ENCODE measurements at regions not wholly inside any gene's neighbourhood (a gene's known extent, or its start where the extent isn't known, plus 50 kb on each side); places are given as distances from the start of the nearest gene placed in this dataset.
"Not testable (repeated sequence)": the region's sequence is repeated elsewhere in the genome, so short reads cannot be mapped to it uniquely, and the experiment has no call there.

GRCh38 chr17:71845337-71845736, 275.5 kb upstream of the SOX9 start:
- DNase-seq, result no peak

GRCh38 chr17:71846561-71847110, 274.2 kb upstream of the SOX9 start:
- no peak for DNase-seq

DNA sequence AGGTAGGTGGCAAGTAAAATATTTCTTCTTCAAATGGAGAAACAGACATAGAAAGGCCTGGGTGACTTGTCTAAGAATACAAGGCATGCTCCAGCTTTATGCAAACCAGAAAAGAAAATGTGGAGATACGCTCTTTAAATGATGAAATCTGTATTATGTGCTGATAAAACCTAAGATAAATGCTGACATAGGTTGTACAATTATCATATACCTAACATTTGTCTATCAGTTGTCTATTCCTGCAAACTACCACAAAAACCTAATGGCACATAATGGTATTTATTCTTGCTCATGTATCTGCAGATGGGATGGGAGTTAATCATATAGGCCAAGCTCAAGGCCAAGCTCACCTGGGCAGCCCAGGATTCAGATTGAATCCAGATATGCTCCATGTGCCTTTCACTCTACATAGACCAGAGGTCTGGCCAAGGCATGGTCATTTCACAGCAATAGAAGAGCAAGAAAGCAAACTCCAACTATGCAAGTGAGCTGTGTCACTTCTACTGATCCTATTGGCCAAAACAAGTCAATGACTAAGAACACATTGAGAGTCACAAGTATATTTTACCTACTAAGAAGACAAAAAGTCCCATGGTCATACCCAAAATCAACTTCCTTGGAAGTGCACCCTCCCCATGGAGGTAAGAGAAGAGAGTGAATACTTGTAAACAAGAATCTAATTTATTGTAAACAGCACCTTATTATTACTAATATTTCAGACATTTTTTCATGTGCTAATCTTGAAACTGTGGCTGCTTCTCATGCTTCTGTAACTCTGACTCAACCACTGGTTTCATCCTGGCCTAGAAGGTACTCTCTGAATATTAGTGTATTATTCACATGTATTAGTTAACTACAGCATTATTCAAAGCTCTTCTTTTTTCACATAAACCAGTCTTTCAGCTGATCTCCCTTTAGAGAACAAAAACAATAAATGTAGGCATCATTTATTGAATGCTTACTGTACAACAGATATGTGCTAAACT, 270.7 kb upstream of the SOX9 start:
- no peak for DNase-seq

DNA sequence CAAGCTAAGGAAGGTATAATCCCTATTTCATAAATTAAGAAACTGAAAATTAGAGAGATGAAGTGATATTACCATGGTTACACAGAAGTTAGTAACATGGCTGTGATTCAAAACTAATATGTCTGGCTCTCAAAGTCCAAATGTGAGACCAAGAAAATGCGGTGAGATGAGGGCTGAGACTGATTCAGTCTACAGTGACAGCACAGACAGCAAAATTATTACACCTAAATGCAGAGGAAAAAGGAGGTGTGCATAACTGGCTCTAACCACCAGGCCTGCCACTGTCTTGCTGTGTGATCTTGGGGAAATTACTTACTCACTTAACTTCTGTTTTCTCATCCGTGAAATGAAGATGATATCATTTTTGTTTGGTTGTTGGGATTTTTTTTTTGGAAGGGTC, 270.0 kb upstream of the SOX9 start:
- no peak for DNase-seq

DNA sequence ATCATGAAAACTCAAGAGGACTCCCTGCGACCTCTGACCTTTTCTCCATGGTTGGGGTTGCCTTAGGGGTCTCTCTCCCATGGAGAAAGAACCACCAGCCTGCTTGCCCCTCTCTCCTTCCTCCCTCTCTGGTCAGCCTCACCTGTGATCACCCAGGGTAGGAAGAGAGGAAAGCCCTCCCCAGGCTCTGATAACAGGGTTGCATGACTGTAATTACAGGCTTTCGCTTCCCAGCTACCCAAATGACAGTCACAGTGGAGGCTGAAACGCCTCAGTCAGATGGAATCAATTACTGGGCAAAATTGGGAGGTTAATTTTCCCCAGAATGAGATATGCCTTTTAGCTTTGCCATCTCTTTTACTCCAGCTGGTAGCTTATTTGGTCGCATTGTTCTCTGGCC, 265.8 kb upstream of the SOX9 start:
- no peak for DNase-seq

- DNase-seq, result no peak
Observed at GRCh38 chr17:71864755-71865154, 256.1 kb upstream of the SOX9 start.

- no peak for DNase-seq
Observed at GRCh38 chr17:71866095-71866494, 254.7 kb upstream of the SOX9 start.

DNA sequence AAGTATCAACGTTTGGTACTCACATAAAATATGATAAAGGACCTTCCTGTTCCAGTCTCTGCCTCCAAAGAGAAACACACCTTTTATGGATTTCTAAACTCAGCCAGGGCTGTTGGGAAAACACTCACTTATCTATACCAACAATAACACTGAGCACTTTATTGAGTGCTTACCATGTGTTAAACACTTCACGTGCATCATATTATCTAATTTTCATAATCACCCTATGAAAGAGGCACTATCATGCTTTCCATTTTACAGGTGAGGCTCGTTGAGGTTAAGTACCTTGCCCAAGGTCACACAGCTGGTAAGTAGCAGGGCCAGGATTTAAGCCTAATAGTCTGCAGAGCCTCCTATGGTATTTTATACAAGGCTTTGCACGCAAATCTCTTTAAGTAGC, 251.5 kb upstream of the SOX9 start:
- no peak for DNase-seq

DNA sequence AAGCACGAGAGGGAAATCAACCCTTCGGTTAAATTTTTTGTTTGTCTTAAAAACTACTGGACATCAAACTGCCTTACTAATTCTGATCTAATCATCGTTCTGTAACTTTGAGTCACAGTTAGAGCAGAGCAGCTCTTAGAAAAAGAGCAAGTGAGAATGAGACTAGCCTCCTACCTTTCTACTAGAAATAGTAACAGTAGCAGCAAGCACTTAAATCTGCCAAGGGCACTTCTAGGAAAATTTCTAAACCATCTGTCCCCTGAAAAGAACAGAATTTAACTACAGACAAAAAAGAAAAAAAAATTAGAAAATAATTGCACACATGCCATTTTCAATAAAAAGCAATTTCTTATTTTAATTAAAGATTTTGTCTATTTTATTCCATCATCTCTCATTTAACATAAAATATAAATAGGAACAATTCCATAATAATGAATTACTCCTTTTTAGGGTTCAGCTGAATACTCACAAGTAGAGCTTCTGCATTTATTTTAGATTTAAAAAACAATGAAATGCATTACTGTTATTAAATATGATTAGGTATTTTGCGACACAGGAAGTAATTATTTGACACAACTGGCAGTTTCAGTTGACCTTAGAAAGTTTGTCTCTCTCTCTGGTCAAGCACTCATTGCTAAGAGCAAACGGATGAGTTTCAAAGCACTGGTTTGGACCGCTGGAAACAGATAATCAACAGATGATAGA, 250.8 kb upstream of the SOX9 start:
- no peak for DNase-seq

GRCh38 chr17:71870546-71870862, 250.3 kb upstream of the SOX9 start:
- DNase-seq, result no peak

GRCh38 chr17:71872843-71873485, 247.9 kb upstream of the SOX9 start:
- peak; percentile 69 for DNase-seq

GRCh38 chr17:71874773-71875172, 246.0 kb upstream of the SOX9 start:
- DNase-seq, result not testable (repeated sequence)

GRCh38 chr17:71878271-71878670, 242.5 kb upstream of the SOX9 start:
- no peak for DNase-seq

DNA sequence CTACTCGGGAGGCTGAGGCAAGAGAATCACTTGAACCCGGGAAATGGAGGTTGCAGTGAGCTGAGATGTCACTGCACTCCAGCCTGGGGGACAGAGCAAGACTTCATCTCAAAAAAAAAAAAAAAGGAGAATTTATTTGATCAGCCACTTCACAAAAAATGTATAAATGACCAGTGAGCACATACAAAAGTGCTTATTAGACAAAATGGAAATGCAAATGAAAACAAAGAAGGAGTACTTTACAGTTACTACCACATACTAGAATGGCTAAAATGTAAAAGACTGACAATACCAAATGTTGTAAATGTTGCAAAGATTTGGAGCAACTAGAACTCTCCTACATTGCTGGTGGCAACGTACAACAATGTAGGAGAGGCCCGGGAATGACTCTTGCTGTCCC, 241.8 kb upstream of the SOX9 start:
- DNase-seq, result no peak

GRCh38 chr17:71881041-71881440, 239.8 kb upstream of the SOX9 start:
- DNase-seq, result no peak

DNA sequence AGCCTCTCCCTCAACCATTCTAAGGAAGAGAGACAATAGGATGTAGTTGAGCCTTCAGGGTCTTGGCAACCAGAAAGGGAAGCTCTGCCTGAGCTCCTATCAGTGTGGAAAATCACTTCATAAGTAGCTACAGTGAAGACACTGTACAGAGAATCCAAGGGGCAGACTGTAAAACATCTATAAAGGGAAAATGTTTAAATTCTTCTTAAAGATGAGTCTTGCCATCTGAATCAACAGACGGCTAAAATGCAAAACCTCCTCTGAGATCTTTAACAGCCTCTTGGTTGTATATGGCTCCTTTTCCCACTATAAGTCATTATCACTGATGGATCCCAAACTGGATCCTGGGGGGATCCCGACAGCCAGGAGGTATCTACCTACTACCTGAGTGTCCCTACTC, 239.2 kb upstream of the SOX9 start:
- DNase-seq, result no peak

GRCh38 chr17:71883258-71883657, 237.6 kb upstream of the SOX9 start:
- no peak for DNase-seq

GRCh38 chr17:71883845-71884244, 237.0 kb upstream of the SOX9 start:
- no peak for DNase-seq

- no peak for DNase-seq
Observed at GRCh38 chr17:71885662-71886061, 235.2 kb upstream of the SOX9 start.

DNA sequence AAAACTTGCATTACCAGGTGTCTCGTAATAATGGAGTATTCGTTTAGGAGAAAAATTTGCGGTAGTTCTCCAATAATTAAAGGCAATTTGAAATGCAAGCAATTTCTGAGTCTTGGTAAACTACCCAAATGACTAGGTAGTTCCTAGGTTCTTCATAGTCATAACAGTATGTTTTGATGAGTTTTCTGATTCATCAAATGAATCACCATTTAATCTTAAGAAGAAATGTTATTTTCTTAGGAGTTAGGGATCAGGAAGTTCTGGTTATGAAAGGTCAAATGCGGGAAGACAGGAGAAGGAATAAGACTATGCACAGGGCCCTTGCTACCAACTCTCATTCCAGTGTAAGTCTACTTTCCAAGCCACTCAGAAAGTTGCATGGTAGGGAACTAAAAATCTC, 221.5 kb upstream of the SOX9 start:
- no peak for DNase-seq

GRCh38 chr17:71900621-71901229, 220.1 kb upstream of the SOX9 start:
- no peak for DNase-seq

DNA sequence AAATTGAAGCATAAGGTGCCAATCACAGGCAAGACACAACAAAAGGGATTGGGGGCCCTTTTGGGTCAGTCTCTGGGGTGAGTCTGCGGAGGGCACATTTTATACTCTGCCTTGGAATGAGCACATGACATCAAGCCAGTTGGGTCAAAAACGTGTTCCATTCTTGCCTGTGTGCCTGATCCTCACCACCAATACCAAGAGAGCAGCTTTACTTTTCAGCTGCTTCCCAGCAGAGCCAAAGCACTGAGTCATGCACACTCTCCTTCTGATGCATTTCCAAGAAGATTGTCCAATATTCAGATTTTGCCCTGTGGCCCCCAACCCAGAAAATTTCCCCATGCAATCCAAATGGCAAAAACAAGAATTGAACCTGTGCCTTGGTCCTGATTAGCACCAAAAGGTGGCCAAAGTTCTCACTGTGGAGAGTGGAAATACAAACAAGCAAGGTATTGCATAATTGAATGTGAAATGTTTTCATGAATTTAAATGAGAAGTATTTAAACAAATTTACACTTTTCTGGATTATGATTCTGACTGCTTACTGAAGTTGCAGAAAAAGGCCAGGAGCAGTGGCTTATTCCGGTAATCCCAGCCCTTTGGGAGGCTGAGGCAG, 217.8 kb upstream of the SOX9 start:
- no peak for DNase-seq
